ENCODE measurements at regions not wholly inside any gene's neighbourhood (a gene's known extent, or its start where the extent isn't known, plus 50 kb on each side); places are given as distances from the start of the nearest gene placed in this dataset.
"Not testable (repeated sequence)": the region's sequence is repeated elsewhere in the genome, so short reads cannot be mapped to it uniquely, and the experiment has no call there.

GRCh38 chr4:72864898-72865297 is 204.6 kb downstream of the COX18 start:
- no peak for DNase-seq

- DNase-seq: not testable (repeated sequence)
Measured at GRCh38 chr4:72864277-72864676, 205.2 kb downstream of the COX18 start.

- DNase-seq: no peak
Measured at GRCh38 chr4:72860766-72861165, 208.8 kb downstream of the COX18 start.

GRCh38 chr4:72858328-72858727 is 211.2 kb downstream of the COX18 start:
- DNase-seq: no peak

- DNase-seq: no peak
Measured at GRCh38 chr4:72857787-72858186, 211.7 kb downstream of the COX18 start.

- no peak for DNase-seq
Measured at GRCh38 chr4:72857216-72857615, 212.3 kb downstream of the COX18 start.

GRCh38 chr4:72846280-72847111 is 223.0 kb downstream of the COX18 start:
- DNase-seq: no peak

GRCh38 chr4:72843466-72843865 is 226.1 kb downstream of the COX18 start:
- DNase-seq: no peak

GRCh38 chr4:72842323-72842722 is 227.2 kb downstream of the COX18 start:
- no peak for DNase-seq

GRCh38 chr4:72840166-72840565 is 229.3 kb downstream of the COX18 start:
- not testable (repeated sequence) for DNase-seq

GRCh38 chr4:72828864-72829263 is 240.7 kb downstream of the COX18 start:
- DNase-seq: no peak

- no peak for DNase-seq
Measured at GRCh38 chr4:72827968-72828367, 241.5 kb downstream of the COX18 start.

- DNase-seq: no peak
Measured at GRCh38 chr4:72820107-72820506, 249.4 kb downstream of the COX18 start.

GRCh38 chr4:72817012-72817411 is 248.0 kb upstream of the ADAMTS3 start:
- no peak for DNase-seq

- DNase-seq: no peak
Measured at GRCh38 chr4:72814241-72814640, 245.2 kb upstream of the ADAMTS3 start.

- DNase-seq: no peak
Measured at GRCh38 chr4:72809208-72809607, 240.2 kb upstream of the ADAMTS3 start.

- DNase-seq: no peak
Measured at GRCh38 chr4:72805284-72805683, 236.3 kb upstream of the ADAMTS3 start.

- no peak for DNase-seq
Measured at GRCh38 chr4:72797486-72797885, 228.5 kb upstream of the ADAMTS3 start.

- DNase-seq: no peak
Measured at GRCh38 chr4:72791054-72791453, 222.0 kb upstream of the ADAMTS3 start.

- no peak for DNase-seq
Measured at GRCh38 chr4:72786401-72786990, 217.5 kb upstream of the ADAMTS3 start.

- no peak for DNase-seq
Measured at GRCh38 chr4:72779241-72779640, 210.2 kb upstream of the ADAMTS3 start.

- DNase-seq: no peak
Measured at GRCh38 chr4:72777436-72777835, 208.4 kb upstream of the ADAMTS3 start.

GRCh38 chr4:72770708-72771107 is 201.7 kb upstream of the ADAMTS3 start:
- no peak for DNase-seq

- no peak for DNase-seq
Measured at GRCh38 chr4:72768364-72768763, 199.3 kb upstream of the ADAMTS3 start.
